Panc1 (cell line): ENCODE measurements at regions not wholly inside any gene's neighbourhood (a gene's known extent, or its start where the extent isn't known, plus 50 kb on each side); places are given as distances from the start of the nearest gene placed in this dataset.
"Not testable (repeated sequence)": the region's sequence is repeated elsewhere in the genome, so short reads cannot be mapped to it uniquely, and the experiment has no call there.

Source experiments
- ATAC-seq: fragments of 200-7000 bp; cut with Tn5 transposase; 2 replicates; pipeline ENCODE4 v1.9.1; 2020; ENCODE audit warnings: mild to moderate bottlenecking, moderate library complexity
- BruUV-seq: library from RNA; stranded (reverse); fragments of 400-500 nt; replicated peaks from 2 replicates; lab custom pipeline; 2021; lab: Mats Ljungman, UMichigan
- CTCF ChIA-PET: fragments of 300-600 bp; sonication (Branson Sonifier 250); formaldehyde crosslinking; loops from one replicate; lab custom pipeline; 2022; ENCODE audit warnings: antibody characterized with exemption; lab: Charles Lee
- POLR2A ChIA-PET: fragments of 300-600 bp; sonication (Branson Sonifier 250); formaldehyde crosslinking; loops from one replicate; lab custom pipeline; 2022; ENCODE audit warnings: antibody characterized with exemption; lab: Charles Lee
- DNase-seq: peaks from one replicate; pipeline ENCODE4 v3.0.0-alpha.2; 2010; ENCODE audit warnings: low read depth, low spot score
- H3K27ac ChIP-seq: 2 replicates; pipeline ENCODE4 v1.5.1; 2011; ENCODE audit warnings: mild to moderate bottlenecking, low read length, inconsistent platforms
- H3K27me3 ChIP-seq: fragments of 200-500 bp; sonication (Bioruptor generic); 2 replicates; pipeline ENCODE4 v1.6.0; 2014; ENCODE audit warnings: low read length, inconsistent platforms; ENCODE audit not compliant: control insufficient read depth, insufficient read depth
- H3K36me3 ChIP-seq: fragments of 200-500 bp; sonication (Bioruptor generic); 2 replicates; pipeline ENCODE4 v1.5.1; 2014; ENCODE audit warnings: inconsistent platforms, mild to moderate bottlenecking, low read length, moderate library complexity; ENCODE audit not compliant: control insufficient read depth, insufficient read depth
- H3K4me1 ChIP-seq: 2 replicates; pipeline ENCODE4 v1.5.1; 2011; ENCODE audit warnings: inconsistent platforms, mild to moderate bottlenecking, low read length, moderate library complexity; ENCODE audit not compliant: control insufficient read depth, insufficient read depth
- H3K4me3 ChIP-seq, 2 experiments: 2 replicates each; pipeline ENCODE4 v1.5.1; 2011 to 2012; ENCODE audit warnings: low read depth in 2 of 2, low read length in 2 of 2, mild to moderate bottlenecking in 2 of 2, inconsistent platforms in 1 of 2, moderate library complexity in 1 of 2
- H3K9me3 ChIP-seq: fragments of 200-500 bp; sonication (Bioruptor generic); 2 replicates; pipeline ENCODE4 v1.5.1; 2014; ENCODE audit warnings: low read depth, mild to moderate bottlenecking, inconsistent platforms, low read length, moderate library complexity; ENCODE audit not compliant: control insufficient read depth, insufficient read depth
- CTCF ChIP-seq: fragments of 450-650 bp; IDR thresholded peaks from 2 replicates; pipeline ENCODE4 v1.5.1; 2017; ENCODE audit warnings: mild to moderate bottlenecking
- POLR2AphosphoS5 ChIP-seq: IDR thresholded peaks from 2 replicates; pipeline ENCODE4 v1.6.1; 2012; ENCODE audit warnings: mild to moderate bottlenecking, low read depth, low read length, moderate library complexity
- REST ChIP-seq, 2 experiments: IDR thresholded peaks; 2 replicates each; pipeline ENCODE4 v1.6.1; 2011 to 2012; ENCODE audit warnings: low read depth in 2 of 2, control low read depth in 1 of 2, low read length in 1 of 2, mild to moderate bottlenecking in 1 of 2, moderate library complexity in 1 of 2; ENCODE audit not compliant: insufficient read depth in 1 of 2
- SIN3A ChIP-seq: IDR thresholded peaks from 2 replicates; pipeline ENCODE4 v1.6.1; 2012; ENCODE audit warnings: low read depth, mild to moderate bottlenecking, low read length, moderate library complexity, borderline replicate concordance; ENCODE audit not compliant: insufficient read depth
- TCF7L2 ChIP-seq: IDR thresholded peaks from 2 replicates; pipeline ENCODE4 v1.6.1; 2011; ENCODE audit warnings: mild to moderate bottlenecking, low read depth, low read length, inconsistent platforms
- in situ Hi-C: cut with HindIII; loops from 2 replicates; pipeline ENCODE4 v1.10.0; 2016; ENCODE audit warnings: low sequenced_read_pairs, low pct_unique_long_range_greater_than_20kb
- intact Hi-C: fragments of 100-400 bp; cut with micrococcal nuclease; formaldehyde crosslinking; loops from one replicate; pipeline ENCODE4 v1.10.0; 2022; ENCODE audit not compliant: unreplicated experiment

GRCh38 chr10:55519264-55519663, 718.2 kb upstream of the PCDH15 start:
- no peaks in the 10 kb centered on the region for H3K36me3 ChIP-seq
- in situ Hi-C loops (no loop called here), intact Hi-C loops (no loop called here)
- no peaks in the 10 kb centered on the region for H3K9me3 ChIP-seq
- CTCF ChIA-PET: no interaction called here
- POLR2A ChIA-PET: no interaction called here
- DNase-seq (no peak), ATAC-seq (no peak)
- H3K27me3 ChIP-seq: no peaks in the 10 kb centered on the region
- TF ChIP-seq TCF7L2: no peak
- no peaks in the 10 kb centered on the region for H3K4me1 ChIP-seq
- no TSS peak for BruUV-seq
- no peak overlapping the region for H3K27ac ChIP-seq
- no peak overlapping the region for H3K4me3 ChIP-seq

DNA sequence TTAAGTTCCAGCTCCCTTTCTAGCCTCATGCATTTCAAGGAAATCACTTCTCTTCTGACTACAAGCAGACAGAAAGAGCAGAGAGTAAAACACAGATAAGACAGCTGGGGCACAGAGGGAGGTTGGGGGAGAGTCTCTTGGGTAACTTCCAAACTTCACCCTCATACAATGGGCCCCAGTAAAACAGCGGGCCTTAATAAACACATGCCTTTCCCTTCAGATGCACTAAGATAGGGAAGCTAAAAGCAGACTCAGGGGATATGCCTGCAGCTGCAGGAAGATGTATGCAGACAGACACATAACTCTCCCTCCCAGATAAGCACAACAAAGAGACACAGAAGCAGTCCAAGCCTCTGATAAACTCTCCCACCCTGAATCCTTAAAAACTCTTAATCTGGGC, 717.4 kb upstream of the PCDH15 start:
- DNase-seq, BruUV-seq, H3K4me3 ChIP-seq, H3K4me1 ChIP-seq, H3K36me3 ChIP-seq, H3K27me3 ChIP-seq, intact Hi-C loops, CTCF ChIA-PET, in situ Hi-C loops, H3K9me3 ChIP-seq, POLR2A ChIA-PET, H3K27ac ChIP-seq, ATAC-seq: not testable (repeated sequence)
- 0 out of 2 replicates have a peak, but pooled peaks have one; percentile 64 for TF ChIP-seq TCF7L2

GRCh38 chr10:55509168-55509567, 708.1 kb upstream of the PCDH15 start:
- no peaks in the 10 kb centered on the region for H3K36me3 ChIP-seq
- BruUV-seq: no TSS peak
- no peaks in the 10 kb centered on the region for H3K27me3 ChIP-seq
- no peaks in the 10 kb centered on the region; the same call in 1 of the 2 replicates for H3K4me1 ChIP-seq
- in situ Hi-C loops (no loop called here), intact Hi-C loops (no loop called here)
- TF ChIP-seq CTCF: no peak
- no peak for TF ChIP-seq REST (IDR thresholded peaks at IDR 0.05; ENCODE audit: insufficient read depth in 1 of 2, low read depth in 2 of 2, low read length in 1 of 2)
- TF ChIP-seq TCF7L2: no peak
- TF ChIP-seq SIN3A: no peak
- no peak for TF ChIP-seq POLR2AphosphoS5
- ATAC-seq (peak; percentile 17; the same call in 1 of the 2 replicates), DNase-seq (no peak)
- peak overlapping the region; percentile 59; the same call in 1 of the 2 replicates for H3K27ac ChIP-seq
- no peaks in the 10 kb centered on the region for H3K9me3 ChIP-seq
- ChIA-PET CTCF (no interaction called here), POLR2A (no interaction called here)
- peak overlapping the region; percentile 44 to 48 for H3K4me3 ChIP-seq
